ENCODE measurements at regions not wholly inside any gene's neighbourhood (a gene's known extent, or its start where the extent isn't known, plus 50 kb on each side); places are given as distances from the start of the nearest gene placed in this dataset.

- peaks cover 0 to 4% (median 3%) of the 10 kb centered on the region in 5 donors for H3K9me3 Mint-ChIP-seq
- H3K4me1 Mint-ChIP-seq: no peaks in the 10 kb centered on the region
- Histone ChIP-seq H3K9me3 (ENCODE audit: low read length) (no peaks in the 10 kb centered on the region), H3K27ac (ENCODE audit: low read depth, low read length) (no peak overlapping the region), H3K36me3 (ENCODE audit: insufficient read depth, low read length) (no peaks in the 10 kb centered on the region), H3K4me1 (ENCODE audit: insufficient read depth, low read length) (no peaks in the 10 kb centered on the region), H3K27me3 (ENCODE audit: insufficient read depth, low read length, poor library complexity, severe bottlenecking) (no peaks in the 10 kb centered on the region), H3K4me3 (ENCODE audit: low read length) (no peak overlapping the region)
- POLR2A ChIA-PET: no interaction called here
- H3K27me3 Mint-ChIP-seq: peaks cover 0 to 5% of the 10 kb centered on the region in 2 donors
- no peak for DNase-seq
- no peak overlapping the region for H3K27ac Mint-ChIP-seq
- H3K36me3 Mint-ChIP-seq: no peaks in the 10 kb centered on the region
- H3K4me3 Mint-ChIP-seq: no peak overlapping the region
- CTCF ChIA-PET: no interaction called here
These were observed 654.9 kb upstream of the HTR2C start for GRCh38 chrX:113929004-113929403.

GRCh38 chrX:113920661-113921060, 663.2 kb upstream of the HTR2C start:
- no peaks in the 10 kb centered on the region for H3K4me1 ChIP-seq (ENCODE audit: insufficient read depth, low read length)
- H3K27me3 ChIP-seq (ENCODE audit: insufficient read depth, low read length, poor library complexity, severe bottlenecking): no peaks in the 10 kb centered on the region
- H3K36me3 Mint-ChIP-seq: no peaks in the 10 kb centered on the region
- ChIA-PET CTCF (no interaction called here), POLR2A (no interaction called here)
- no peaks in the 10 kb centered on the region for H3K36me3 ChIP-seq (ENCODE audit: insufficient read depth, low read length)
- no peaks in the 10 kb centered on the region for H3K4me1 Mint-ChIP-seq
- DNase-seq: no peak
- H3K4me3 ChIP-seq (ENCODE audit: low read length): no peak overlapping the region
- no peak overlapping the region for H3K27ac Mint-ChIP-seq
- H3K27me3 Mint-ChIP-seq: no peaks in the 10 kb centered on the region
- no peak overlapping the region for H3K27ac ChIP-seq (ENCODE audit: low read depth, low read length)
- H3K4me3 Mint-ChIP-seq: no peak overlapping the region
- H3K9me3 Mint-ChIP-seq: peaks cover 0 to 3% (median 0%) of the 10 kb centered on the region in 5 donors
- H3K9me3 ChIP-seq (ENCODE audit: low read length): no peaks in the 10 kb centered on the region

- no peak overlapping the region for H3K27ac Mint-ChIP-seq
- Histone ChIP-seq H3K27me3 (ENCODE audit: insufficient read depth, low read length, poor library complexity, severe bottlenecking) (no peaks in the 10 kb centered on the region), H3K27ac (ENCODE audit: low read depth, low read length) (no peak overlapping the region), H3K9me3 (ENCODE audit: low read length) (no peaks in the 10 kb centered on the region), H3K36me3 (ENCODE audit: insufficient read depth, low read length) (no peaks in the 10 kb centered on the region), H3K4me3 (ENCODE audit: low read length) (no peak overlapping the region), H3K4me1 (ENCODE audit: insufficient read depth, low read length) (no peaks in the 10 kb centered on the region)
- CTCF ChIA-PET: no interaction called here
- H3K4me1 Mint-ChIP-seq: no peaks in the 10 kb centered on the region
- DNase-seq: no peak
- H3K36me3 Mint-ChIP-seq: no peaks in the 10 kb centered on the region
- H3K4me3 Mint-ChIP-seq: no peak overlapping the region
- peaks cover 0 to 3% (median 0%) of the 10 kb centered on the region in 5 donors for H3K9me3 Mint-ChIP-seq
- POLR2A ChIA-PET: no interaction called here
- no peaks in the 10 kb centered on the region for H3K27me3 Mint-ChIP-seq
These were observed 664.5 kb upstream of the HTR2C start for GRCh38 chrX:113919387-113919786.

DNA sequence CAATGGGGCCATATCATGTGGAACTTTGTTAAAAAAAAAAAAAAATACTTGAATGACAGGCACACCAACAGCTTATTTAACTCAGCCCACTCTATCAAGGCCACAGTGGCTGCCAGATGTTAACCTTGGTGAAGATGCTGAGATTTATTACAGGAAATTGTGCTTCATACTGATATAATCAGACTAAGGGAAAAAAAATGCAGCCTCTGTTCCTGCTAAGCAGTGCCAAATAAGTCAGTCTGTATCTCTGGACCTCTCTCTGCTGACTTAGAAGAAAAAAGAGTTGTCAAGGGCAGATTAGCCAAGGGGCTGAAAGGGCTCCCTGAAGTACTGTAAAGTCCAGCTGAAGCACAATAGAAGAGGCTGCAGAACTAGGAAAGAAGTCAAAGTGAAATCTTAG, 677.7 kb upstream of the HTR2C start:
- peaks cover 0 to 3% (median 2%) of the 10 kb centered on the region in 5 donors for H3K9me3 Mint-ChIP-seq
- H3K27me3 ChIP-seq (ENCODE audit: insufficient read depth, low read length, poor library complexity, severe bottlenecking): no peaks in the 10 kb centered on the region
- POLR2A ChIA-PET: no interaction called here
- no peaks in the 10 kb centered on the region for H3K4me1 Mint-ChIP-seq
- H3K4me3 ChIP-seq (ENCODE audit: low read length): no peak overlapping the region
- no peak for DNase-seq
- no peak overlapping the region for H3K4me3 Mint-ChIP-seq
- H3K9me3 ChIP-seq (ENCODE audit: low read length): no peaks in the 10 kb centered on the region
- no peaks in the 10 kb centered on the region for H3K27me3 Mint-ChIP-seq
- no peak overlapping the region for H3K27ac Mint-ChIP-seq
- no peaks in the 10 kb centered on the region for H3K4me1 ChIP-seq (ENCODE audit: insufficient read depth, low read length)
- H3K27ac ChIP-seq (ENCODE audit: low read depth, low read length): no peak overlapping the region
- H3K36me3 ChIP-seq (ENCODE audit: insufficient read depth, low read length): no peaks in the 10 kb centered on the region
- CTCF ChIA-PET: no interaction called here
- H3K36me3 Mint-ChIP-seq: no peaks in the 10 kb centered on the region

DNA sequence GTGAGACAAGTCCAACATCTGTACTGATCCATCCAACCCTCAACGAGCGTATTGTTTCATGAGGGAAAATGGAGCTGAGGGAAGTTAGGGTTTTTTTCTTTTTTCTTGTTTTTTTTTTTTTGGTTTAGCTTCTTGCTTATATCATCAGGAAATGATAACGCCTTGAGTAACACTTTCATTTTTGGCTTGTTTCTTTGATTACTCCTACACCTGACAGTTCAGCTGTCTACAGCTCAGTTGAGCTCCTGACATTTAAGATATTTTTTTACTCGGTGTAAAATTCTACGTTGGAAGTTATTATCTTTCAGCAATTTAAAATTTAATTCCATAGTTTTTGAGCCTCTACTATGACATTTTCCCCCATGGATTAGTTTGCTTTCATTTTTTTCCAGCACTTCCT, 691.0 kb upstream of the HTR2C start:
- no peak overlapping the region for H3K27ac ChIP-seq (ENCODE audit: low read depth, low read length)
- Mint-ChIP-seq H3K9me3 (peaks cover 3 to 8% (median 4%) of the 10 kb centered on the region in 5 donors), H3K4me1 (no peaks in the 10 kb centered on the region), H3K27me3 (peaks cover 0 to 1% of the 10 kb centered on the region in 2 donors), H3K4me3 (no peak overlapping the region), H3K27ac (no peak overlapping the region), H3K36me3 (no peaks in the 10 kb centered on the region)
- no peaks in the 10 kb centered on the region for H3K27me3 ChIP-seq (ENCODE audit: insufficient read depth, low read length, poor library complexity, severe bottlenecking)
- DNase-seq: no peak
- H3K9me3 ChIP-seq (ENCODE audit: low read length): no peaks in the 10 kb centered on the region
- no peaks in the 10 kb centered on the region for H3K4me1 ChIP-seq (ENCODE audit: insufficient read depth, low read length)
- ChIA-PET CTCF (no interaction called here), POLR2A (no interaction called here)
- H3K4me3 ChIP-seq (ENCODE audit: low read length): no peak overlapping the region
- H3K36me3 ChIP-seq (ENCODE audit: insufficient read depth, low read length): no peaks in the 10 kb centered on the region

DNA sequence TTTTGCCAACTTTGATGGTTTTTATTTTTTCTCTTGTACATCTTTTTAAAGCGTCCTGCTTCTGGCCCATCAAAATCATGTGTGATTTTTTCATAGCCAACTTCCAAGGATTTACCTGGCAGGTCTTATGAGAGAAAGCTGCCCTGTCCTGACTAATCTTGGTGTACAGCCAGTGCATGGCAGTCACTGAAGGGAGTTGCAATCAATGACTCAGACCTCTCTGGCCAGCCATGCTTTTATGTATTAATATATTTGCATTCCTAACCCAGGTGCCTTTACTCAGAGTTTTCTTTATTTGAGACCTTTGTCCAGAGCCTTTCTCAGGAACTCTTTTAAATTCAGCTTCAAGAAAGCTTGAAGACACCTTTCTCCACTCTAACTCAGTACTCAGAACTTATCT, 691.5 kb upstream of the HTR2C start:
- CTCF ChIA-PET: no interaction called here
- Mint-ChIP-seq H3K4me3 (no peak overlapping the region), H3K4me1 (no peaks in the 10 kb centered on the region), H3K27ac (no peak overlapping the region), H3K9me3 (peaks cover 3 to 8% (median 4%) of the 10 kb centered on the region in 5 donors), H3K36me3 (no peaks in the 10 kb centered on the region), H3K27me3 (peaks cover 0 to 1% of the 10 kb centered on the region in 2 donors)
- Histone ChIP-seq H3K9me3 (ENCODE audit: low read length) (no peaks in the 10 kb centered on the region), H3K4me1 (ENCODE audit: insufficient read depth, low read length) (no peaks in the 10 kb centered on the region), H3K36me3 (ENCODE audit: insufficient read depth, low read length) (no peaks in the 10 kb centered on the region), H3K4me3 (ENCODE audit: low read length) (no peak overlapping the region), H3K27me3 (ENCODE audit: insufficient read depth, low read length, poor library complexity, severe bottlenecking) (no peaks in the 10 kb centered on the region), H3K27ac (ENCODE audit: low read depth, low read length) (no peak overlapping the region)
- POLR2A ChIA-PET: no interaction called here
- DNase-seq: no peak

- ChIA-PET POLR2A (no interaction called here), CTCF (no interaction called here)
- Histone ChIP-seq H3K4me3 (ENCODE audit: low read length) (no peak overlapping the region), H3K9me3 (ENCODE audit: low read length) (no peaks in the 10 kb centered on the region), H3K27me3 (ENCODE audit: insufficient read depth, low read length, poor library complexity, severe bottlenecking) (no peaks in the 10 kb centered on the region), H3K27ac (ENCODE audit: low read depth, low read length) (no peak overlapping the region), H3K36me3 (ENCODE audit: insufficient read depth, low read length) (no peaks in the 10 kb centered on the region), H3K4me1 (ENCODE audit: insufficient read depth, low read length) (no peaks in the 10 kb centered on the region)
- no peak for DNase-seq
- Mint-ChIP-seq H3K4me3 (no peak overlapping the region), H3K4me1 (no peaks in the 10 kb centered on the region), H3K9me3 (peaks cover 0 to 5% (median 0%) of the 10 kb centered on the region in 5 donors), H3K27me3 (peaks cover 0 to 6% of the 10 kb centered on the region in 2 donors), H3K36me3 (no peaks in the 10 kb centered on the region), H3K27ac (no peak overlapping the region)
These were observed 710.8 kb upstream of the HTR2C start for GRCh38 chrX:113873056-113873455.

DNA sequence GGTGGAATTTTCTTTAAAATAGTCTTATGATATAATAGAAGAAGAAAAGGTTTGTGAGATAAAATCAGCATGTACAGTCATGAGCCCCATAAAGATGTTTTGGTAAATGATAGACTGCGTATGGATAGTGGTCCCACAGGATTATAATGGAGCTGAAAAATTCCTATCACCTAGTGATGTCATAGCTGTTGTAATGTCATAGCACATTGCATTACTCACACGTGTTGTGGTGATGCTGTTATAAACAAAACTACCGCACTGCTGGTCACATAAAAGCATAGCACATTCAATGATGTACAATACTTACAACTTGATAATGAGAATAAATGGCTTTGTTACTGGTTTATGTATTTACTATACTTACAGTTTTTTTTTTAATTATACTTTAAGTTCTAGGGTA, 715.2 kb upstream of the HTR2C start:
- Mint-ChIP-seq H3K27me3 (peaks cover 0 to 10% of the 10 kb centered on the region in 2 donors), H3K27ac (no peak overlapping the region), H3K9me3 (peaks cover 0 to 7% (median 1%) of the 10 kb centered on the region in 5 donors), H3K4me3 (no peak overlapping the region), H3K4me1 (no peaks in the 10 kb centered on the region), H3K36me3 (no peaks in the 10 kb centered on the region)
- Histone ChIP-seq H3K36me3 (ENCODE audit: insufficient read depth, low read length) (no peaks in the 10 kb centered on the region), H3K4me3 (ENCODE audit: low read length) (no peak overlapping the region), H3K4me1 (ENCODE audit: insufficient read depth, low read length) (no peaks in the 10 kb centered on the region), H3K27ac (ENCODE audit: low read depth, low read length) (no peak overlapping the region), H3K9me3 (ENCODE audit: low read length) (no peaks in the 10 kb centered on the region), H3K27me3 (ENCODE audit: insufficient read depth, low read length, poor library complexity, severe bottlenecking) (no peaks in the 10 kb centered on the region)
- no peak for DNase-seq
- CTCF ChIA-PET: no interaction called here
- POLR2A ChIA-PET: no interaction called here

- no peak overlapping the region for H3K4me3 ChIP-seq (ENCODE audit: low read length)
- ChIA-PET CTCF (no interaction called here), POLR2A (no interaction called here)
- DNase-seq: no peak
- no peak overlapping the region for H3K27ac ChIP-seq (ENCODE audit: low read depth, low read length)
- no peaks in the 10 kb centered on the region for H3K4me1 Mint-ChIP-seq
- H3K4me3 Mint-ChIP-seq: no peak overlapping the region
- peaks cover 0 to 10% of the 10 kb centered on the region in 2 donors for H3K27me3 Mint-ChIP-seq
- H3K36me3 ChIP-seq (ENCODE audit: insufficient read depth, low read length): no peaks in the 10 kb centered on the region
- H3K9me3 Mint-ChIP-seq: peaks cover 0 to 7% (median under 1%) of the 10 kb centered on the region in 5 donors
- no peaks in the 10 kb centered on the region for H3K36me3 Mint-ChIP-seq
- no peaks in the 10 kb centered on the region for H3K4me1 ChIP-seq (ENCODE audit: insufficient read depth, low read length)
- no peaks in the 10 kb centered on the region for H3K9me3 ChIP-seq (ENCODE audit: low read length)
- H3K27me3 ChIP-seq (ENCODE audit: insufficient read depth, low read length, poor library complexity, severe bottlenecking): no peaks in the 10 kb centered on the region
- no peak overlapping the region for H3K27ac Mint-ChIP-seq
These were observed 715.7 kb upstream of the HTR2C start for GRCh38 chrX:113868177-113868576.
